A673 (cell line): ENCODE measurements at regions not wholly inside any gene's neighbourhood (a gene's known extent, or its start where the extent isn't known, plus 50 kb on each side); places are given as distances from the start of the nearest gene placed in this dataset.

Experiments used
- BruUV-seq: library from RNA; stranded (reverse); fragments of 400-500 nt; replicated peaks from 2 replicates; lab custom pipeline; 2021; lab: Mats Ljungman, UMichigan
- CTCF ChIA-PET: fragments of 300-600 bp; sonication (Branson Sonifier 250); formaldehyde crosslinking; loops from one replicate; lab custom pipeline; 2022; ENCODE audit warnings: antibody characterized with exemption; lab: Charles Lee
- POLR2A ChIA-PET: fragments of 300-600 bp; sonication (Branson Sonifier 250); formaldehyde crosslinking; loops from one replicate; lab custom pipeline; 2022; ENCODE audit warnings: antibody characterized with exemption; ENCODE audit not compliant: low non-redundant PET; lab: Charles Lee
- DNase-seq: peaks from one replicate; pipeline ENCODE4 v3.0.0-alpha.2; 2015; ENCODE audit warnings: low spot score
- H3K27ac ChIP-seq: fragments of 200-600 bp; sonication (generic); 2 replicates; pipeline ENCODE4 v1.5.1; 2016; ENCODE audit warnings: mixed run types, low read depth, mild to moderate bottlenecking, mixed read lengths, antibody characterized with exemption, low read length; ENCODE audit not compliant: poor library complexity, severe bottlenecking
- H3K27me3 ChIP-seq: fragments of 200-600 bp; sonication (generic); replicated peaks from 2 replicates; pipeline ENCODE4 v1.6.1; 2017; ENCODE audit warnings: mixed run types, low read depth, mild to moderate bottlenecking, mixed read lengths, antibody characterized with exemption, low read length; ENCODE audit not compliant: insufficient read depth, poor library complexity
- H3K36me3 ChIP-seq: fragments of 200-600 bp; sonication (generic); 2 replicates; pipeline ENCODE4 v1.6.1; 2016; ENCODE audit warnings: mixed run types, mild to moderate bottlenecking, mixed read lengths, antibody characterized with exemption, low read length; ENCODE audit not compliant: insufficient read depth, poor library complexity, severe bottlenecking
- H3K4me1 ChIP-seq: fragments of 200-600 bp; sonication (generic); 2 replicates; pipeline ENCODE4 v1.6.1; 2017; ENCODE audit warnings: mixed run types, mild to moderate bottlenecking, mixed read lengths, antibody characterized with exemption, low read length; ENCODE audit not compliant: insufficient read depth, poor library complexity, severe bottlenecking
- H3K4me3 ChIP-seq: fragments of 200-600 bp; sonication (generic); 2 replicates; pipeline ENCODE4 v1.5.1; 2016; ENCODE audit warnings: low read depth, mixed run types, mild to moderate bottlenecking, mixed read lengths, low read length; ENCODE audit not compliant: poor library complexity, severe bottlenecking
- H3K9me3 ChIP-seq: fragments of 200-600 bp; sonication (generic); 2 replicates; pipeline ENCODE4 v1.6.1; 2016; ENCODE audit warnings: mixed run types, low read depth, mild to moderate bottlenecking, mixed read lengths, antibody characterized with exemption, low read length; ENCODE audit not compliant: poor library complexity, severe bottlenecking
- EZH2 ChIP-seq: fragments of 200-600 bp; sonication (generic); IDR thresholded peaks from 2 replicates; pipeline ENCODE4 v1.6.1; 2017; ENCODE audit warnings: borderline replicate concordance, low read depth, mild to moderate bottlenecking, mixed read lengths, antibody characterized with exemption, low read length; ENCODE audit not compliant: poor library complexity, severe bottlenecking
- intact Hi-C: fragments of 100-400 bp; cut with micrococcal nuclease; formaldehyde crosslinking; loops from one replicate; pipeline ENCODE4 v1.10.0; 2022; ENCODE audit not compliant: unreplicated experiment
- TF ChIP-seq, protein P1 (sequence below): fragments of 300-800, 200-600 bp; sonication (generic); conservative IDR thresholded peaks from 2 replicates; pipeline ENCODE4 v1.5.1; 2017; ENCODE audit warnings: low read depth, mild to moderate bottlenecking, antibody characterized with exemption, low read length, moderate library complexity, mixed read lengths

- DNase-seq = peak; percentile 2
- BruUV-seq = no TSS peak
- Histone ChIP-seq H3K36me3 (no peaks in the 10 kb centered on the region), H3K9me3 (peaks cover 10% of the 10 kb centered on the region), H3K27me3 (no peaks in the 10 kb centered on the region), H3K4me3 (no peak overlapping the region), H3K4me1 (no peaks in the 10 kb centered on the region), H3K27ac (no peak overlapping the region)
- TF ChIP-seq, protein P1, sequence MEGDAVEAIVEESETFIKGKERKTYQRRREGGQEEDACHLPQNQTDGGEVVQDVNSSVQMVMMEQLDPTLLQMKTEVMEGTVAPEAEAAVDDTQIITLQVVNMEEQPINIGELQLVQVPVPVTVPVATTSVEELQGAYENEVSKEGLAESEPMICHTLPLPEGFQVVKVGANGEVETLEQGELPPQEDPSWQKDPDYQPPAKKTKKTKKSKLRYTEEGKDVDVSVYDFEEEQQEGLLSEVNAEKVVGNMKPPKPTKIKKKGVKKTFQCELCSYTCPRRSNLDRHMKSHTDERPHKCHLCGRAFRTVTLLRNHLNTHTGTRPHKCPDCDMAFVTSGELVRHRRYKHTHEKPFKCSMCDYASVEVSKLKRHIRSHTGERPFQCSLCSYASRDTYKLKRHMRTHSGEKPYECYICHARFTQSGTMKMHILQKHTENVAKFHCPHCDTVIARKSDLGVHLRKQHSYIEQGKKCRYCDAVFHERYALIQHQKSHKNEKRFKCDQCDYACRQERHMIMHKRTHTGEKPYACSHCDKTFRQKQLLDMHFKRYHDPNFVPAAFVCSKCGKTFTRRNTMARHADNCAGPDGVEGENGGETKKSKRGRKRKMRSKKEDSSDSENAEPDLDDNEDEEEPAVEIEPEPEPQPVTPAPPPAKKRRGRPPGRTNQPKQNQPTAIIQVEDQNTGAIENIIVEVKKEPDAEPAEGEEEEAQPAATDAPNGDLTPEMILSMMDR = no peak
- no peak for TF ChIP-seq EZH2
- CTCF ChIA-PET = no interaction called here
- intact Hi-C loops = no loop called here
- POLR2A ChIA-PET = no interaction called here
Observed at GRCh38 chr11:55503449-55503848, 50.8 kb upstream of the OR4C15 start.
